ENCODE measurements at regions not wholly inside any gene's neighbourhood (a gene's known extent, or its start where the extent isn't known, plus 50 kb on each side); places are given as distances from the start of the nearest gene placed in this dataset.

GRCh38 chr13:48813518-48813917 is 159.8 kb downstream of the CYSLTR2 start:
- intact Hi-C loops (cut with DNase I, micrococcal nuclease): no loop called here
- Histone ChIP-seq H3K9me3 (ENCODE audit: control insufficient read depth in 1 of 2, insufficient read depth in 1 of 2, low read length in 2 of 2) (no peaks in the 10 kb centered on the region), H3K27me3 (ENCODE audit: control insufficient read depth in 1 of 2, insufficient read depth in 2 of 2, low read length in 2 of 2) (no peaks in the 10 kb centered on the region), H3K27ac (ENCODE audit: low read depth in 1 of 2, low read length in 2 of 2) (no peak overlapping the region), H3K36me3 (ENCODE audit: insufficient read depth, low read length) (no peaks in the 10 kb centered on the region), H3K4me3 (ENCODE audit: low read length) (no peak overlapping the region), H3K4me1 (ENCODE audit: insufficient read depth, low read length) (peaks cover 8% of the 10 kb centered on the region)
- ATAC-seq (ENCODE audit: poor library complexity): no peak
- H3K4me3 Mint-ChIP-seq: no peak overlapping the region
- H3K9me3 Mint-ChIP-seq: peaks cover 3% of the 10 kb centered on the region
- POLR2A ChIA-PET: no interaction called here
- no peak for DNase-seq
- TF ChIP-seq, protein P1, sequence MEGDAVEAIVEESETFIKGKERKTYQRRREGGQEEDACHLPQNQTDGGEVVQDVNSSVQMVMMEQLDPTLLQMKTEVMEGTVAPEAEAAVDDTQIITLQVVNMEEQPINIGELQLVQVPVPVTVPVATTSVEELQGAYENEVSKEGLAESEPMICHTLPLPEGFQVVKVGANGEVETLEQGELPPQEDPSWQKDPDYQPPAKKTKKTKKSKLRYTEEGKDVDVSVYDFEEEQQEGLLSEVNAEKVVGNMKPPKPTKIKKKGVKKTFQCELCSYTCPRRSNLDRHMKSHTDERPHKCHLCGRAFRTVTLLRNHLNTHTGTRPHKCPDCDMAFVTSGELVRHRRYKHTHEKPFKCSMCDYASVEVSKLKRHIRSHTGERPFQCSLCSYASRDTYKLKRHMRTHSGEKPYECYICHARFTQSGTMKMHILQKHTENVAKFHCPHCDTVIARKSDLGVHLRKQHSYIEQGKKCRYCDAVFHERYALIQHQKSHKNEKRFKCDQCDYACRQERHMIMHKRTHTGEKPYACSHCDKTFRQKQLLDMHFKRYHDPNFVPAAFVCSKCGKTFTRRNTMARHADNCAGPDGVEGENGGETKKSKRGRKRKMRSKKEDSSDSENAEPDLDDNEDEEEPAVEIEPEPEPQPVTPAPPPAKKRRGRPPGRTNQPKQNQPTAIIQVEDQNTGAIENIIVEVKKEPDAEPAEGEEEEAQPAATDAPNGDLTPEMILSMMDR (IDR thresholded peaks at IDR 0.05): no peak
- no peak overlapping the region for H3K27ac Mint-ChIP-seq
- H3K27me3 Mint-ChIP-seq: no peaks in the 10 kb centered on the region
- CTCF ChIA-PET: no interaction called here
- no peaks in the 10 kb centered on the region for H3K36me3 Mint-ChIP-seq (ENCODE audit: low read depth)
- H3K4me1 Mint-ChIP-seq (ENCODE audit: low read depth): peaks cover 13% of the 10 kb centered on the region

- Histone ChIP-seq H3K9me3 (ENCODE audit: control insufficient read depth in 1 of 2, insufficient read depth in 1 of 2, low read length in 2 of 2) (no peaks in the 10 kb centered on the region), H3K4me3 (ENCODE audit: low read length) (peak overlapping the region; percentile 39), H3K27me3 (ENCODE audit: control insufficient read depth in 1 of 2, insufficient read depth in 2 of 2, low read length in 2 of 2) (no peaks in the 10 kb centered on the region), H3K27ac (ENCODE audit: low read depth in 1 of 2, low read length in 2 of 2) (peak overlapping the region in 1 of 2 donors; percentile 26), H3K4me1 (ENCODE audit: insufficient read depth, low read length) (peaks cover 8% of the 10 kb centered on the region), H3K36me3 (ENCODE audit: insufficient read depth, low read length) (no peaks in the 10 kb centered on the region)
- no peaks in the 10 kb centered on the region for H3K27me3 Mint-ChIP-seq
- CTCF ChIA-PET: no interaction called here
- ATAC-seq (ENCODE audit: poor library complexity) (no peak), DNase-seq (no peak)
- intact Hi-C loops (cut with DNase I, micrococcal nuclease): no loop called here
- H3K9me3 Mint-ChIP-seq: peaks cover 3% of the 10 kb centered on the region
- TF ChIP-seq, protein P1 (IDR thresholded peaks at IDR 0.05): no peak
- peak overlapping the region; percentile 74 for H3K4me3 Mint-ChIP-seq
- H3K27ac Mint-ChIP-seq: peak overlapping the region; percentile 28
- POLR2A ChIA-PET: interaction anchor here (0.6 to 1.0 kb wide), 5 partner anchors 9 to 160 kb away, joined by 3 to 7 read pairs (median 3); partner anchors contain the start of gene FNDC3A
- peaks cover 13% of the 10 kb centered on the region for H3K4me1 Mint-ChIP-seq (ENCODE audit: low read depth)
- no peaks in the 10 kb centered on the region for H3K36me3 Mint-ChIP-seq (ENCODE audit: low read depth)
Observed at GRCh38 chr13:48816700-48817099, 159.0 kb upstream of the FNDC3A start.

- H3K4me3 Mint-ChIP-seq: peak overlapping the region; percentile 74
- DNase-seq (peak in 3 of 14 experiments; percentile 17 to 53 (median 28)), ATAC-seq (ENCODE audit: poor library complexity) (no peak)
- CTCF ChIA-PET: interaction anchor here (1.0 kb wide), 1 partner anchor 280 kb away, joined by 3 read pairs; no protein-coding TSS in a partner anchor
- peak overlapping the region; percentile 28 for H3K27ac Mint-ChIP-seq
- H3K27me3 ChIP-seq (ENCODE audit: control insufficient read depth in 1 of 2, insufficient read depth in 2 of 2, low read length in 2 of 2): no peaks in the 10 kb centered on the region
- no peaks in the 10 kb centered on the region for H3K9me3 ChIP-seq (ENCODE audit: control insufficient read depth in 1 of 2, insufficient read depth in 1 of 2, low read length in 2 of 2)
- no peaks in the 10 kb centered on the region for H3K27me3 Mint-ChIP-seq
- intact Hi-C loops (cut with DNase I, micrococcal nuclease): no loop called here
- POLR2A ChIA-PET: interaction anchor here (0.6 to 1.0 kb wide), 6 partner anchors 10 to 159 kb away, joined by 3 to 7 read pairs (median 3); partner anchors contain the start of gene FNDC3A
- TF ChIP-seq, protein P1 (IDR thresholded peaks at IDR 0.05): no peak
- H3K4me3 ChIP-seq (ENCODE audit: low read length): peak overlapping the region; percentile 39
- peaks cover 13% of the 10 kb centered on the region for H3K4me1 Mint-ChIP-seq (ENCODE audit: low read depth)
- peak overlapping the region in 1 of 2 donors; percentile 26 for H3K27ac ChIP-seq (ENCODE audit: low read depth in 1 of 2, low read length in 2 of 2)
- H3K36me3 ChIP-seq (ENCODE audit: insufficient read depth, low read length): no peaks in the 10 kb centered on the region
- peaks cover 3% of the 10 kb centered on the region for H3K9me3 Mint-ChIP-seq
- H3K36me3 Mint-ChIP-seq (ENCODE audit: low read depth): no peaks in the 10 kb centered on the region
- peaks cover 8% of the 10 kb centered on the region for H3K4me1 ChIP-seq (ENCODE audit: insufficient read depth, low read length)
Observed at GRCh38 chr13:48817166-48817802, 158.4 kb upstream of the FNDC3A start.

Measured in CD4-positive, alpha-beta T cell (primary cell).